ENCODE measurements at regions not wholly inside any gene's neighbourhood (a gene's known extent, or its start where the extent isn't known, plus 50 kb on each side); places are given as distances from the start of the nearest gene placed in this dataset.

- TF ChIP-seq CTCF (IDR thresholded peaks at IDR 0.05) = no peak
- TF ChIP-seq POLR2A (IDR thresholded peaks at IDR 0.05) = no peak
- no peak for TF ChIP-seq POLR2AphosphoS5 (IDR thresholded peaks at IDR 0.05)
Measured at GRCh38 chr6:4521070-4521469, 255.1 kb upstream of the CDYL start.

Measured in breast epithelium (tissue), 3 donors.